NOMO-1 treated with DMSO at 0.1 percent for 48 hours (cell line): ENCODE measurements at regions not wholly inside any gene's neighbourhood (a gene's known extent, or its start where the extent isn't known, plus 50 kb on each side); places are given as distances from the start of the nearest gene placed in this dataset.
A peak's percentile ranks its signal among the peaks of the same experiment; 100 is the strongest.

Experiments
- DNase-seq: peaks from one replicate; lab custom pipeline; 2025; ENCODE audit not compliant: unreplicated experiment; lab: John Stamatoyannopoulos, UW

DNA sequence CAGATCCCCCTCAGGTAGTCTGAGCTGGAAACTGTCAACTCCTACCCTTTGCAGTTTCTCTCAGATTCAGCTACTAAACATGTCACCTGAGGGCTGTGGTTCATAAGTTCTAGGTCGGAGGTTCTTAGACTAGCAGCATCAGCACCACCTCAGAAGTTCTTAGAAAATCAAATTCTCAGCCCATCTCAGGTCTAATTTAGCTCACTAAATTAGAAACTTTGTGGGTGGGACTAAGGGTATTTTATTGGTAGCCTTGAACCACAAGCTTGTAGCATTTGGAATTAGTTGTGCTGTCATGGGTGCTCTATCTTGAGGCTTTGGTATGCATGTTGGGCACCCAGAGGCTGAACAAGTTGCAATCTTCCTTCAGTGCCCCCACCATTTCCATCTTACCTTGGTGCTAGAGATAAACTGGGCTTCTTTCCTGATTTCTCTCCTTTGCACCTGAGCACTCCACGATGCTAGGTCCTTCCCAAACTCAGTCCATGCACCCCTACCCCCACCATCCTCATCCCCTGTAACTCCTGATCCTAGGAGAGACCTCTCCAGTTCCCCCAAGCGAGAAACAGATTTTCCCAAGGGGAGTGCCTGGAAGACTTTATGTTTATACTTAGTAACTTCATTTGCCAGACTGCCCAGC is 54.2 kb downstream of the S1PR1 start:
- DNase-seq: no peak

DNA sequence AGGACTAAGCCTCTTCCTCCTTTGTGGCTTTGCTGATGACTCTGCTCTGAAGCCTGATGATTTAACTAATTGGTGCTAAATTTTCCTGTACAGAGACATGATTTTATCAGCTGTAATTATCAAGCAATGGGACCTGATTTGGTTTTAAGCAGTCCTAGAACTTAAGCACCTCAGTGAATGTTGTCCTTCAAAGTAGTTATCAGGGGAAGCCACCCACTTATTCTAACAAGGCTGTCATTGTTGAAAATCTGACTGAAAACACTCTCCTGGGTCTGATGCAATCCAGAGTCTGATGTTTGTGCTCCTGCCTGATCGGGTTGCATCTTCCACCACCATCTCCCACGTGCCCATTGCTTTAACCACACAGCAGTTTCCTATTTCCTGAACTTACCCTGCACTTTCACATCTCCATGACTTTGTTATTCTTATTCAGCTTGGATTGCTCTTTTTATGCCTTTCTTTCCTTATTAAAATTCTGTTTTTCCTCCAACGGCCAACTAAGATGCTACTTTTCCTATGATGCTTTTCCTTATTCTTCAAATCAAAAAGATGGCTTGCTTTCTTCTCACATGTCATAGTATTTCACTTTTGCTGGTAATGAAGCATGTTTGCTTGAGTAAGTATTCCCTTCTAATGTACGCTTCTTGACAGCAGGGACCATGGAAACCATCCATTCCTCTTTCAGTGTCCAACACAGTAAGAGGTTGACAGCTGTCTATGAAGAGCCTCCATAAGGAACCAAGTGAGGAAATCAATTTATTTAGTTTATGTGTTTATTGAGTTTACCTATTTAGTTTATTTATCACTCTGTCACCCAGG is 55.0 kb downstream of the S1PR1 start:
- DNase-seq: peak; percentile 94

DNA sequence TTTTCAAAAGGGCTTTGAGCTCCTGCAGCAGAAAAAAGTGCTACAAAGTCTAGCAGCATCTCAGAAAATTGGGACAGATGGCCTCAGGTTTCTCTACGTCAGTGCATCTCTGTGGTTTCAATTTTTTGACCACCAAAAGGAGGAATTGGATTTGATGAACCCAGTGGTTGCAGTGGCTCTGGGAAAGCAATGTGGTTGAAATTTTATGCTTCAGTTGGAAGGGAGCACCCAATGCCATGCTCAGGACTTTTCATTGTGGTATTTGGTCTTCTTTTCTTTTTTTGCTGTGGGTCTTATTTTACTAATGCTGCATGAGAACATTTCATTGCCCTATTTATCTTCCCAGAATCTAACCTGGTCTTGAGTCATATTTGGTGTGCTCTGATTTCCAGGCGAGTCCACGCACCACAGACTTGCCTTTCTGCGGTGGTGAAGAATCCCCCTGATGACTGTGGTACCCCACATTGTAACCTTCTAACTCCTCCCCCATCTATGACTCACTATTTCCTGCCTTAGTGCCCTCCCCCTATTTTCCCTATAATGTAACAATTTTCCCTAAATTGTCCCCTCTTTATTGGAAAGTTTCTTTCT is 56.7 kb downstream of the S1PR1 start:
- DNase-seq: peak; percentile 36

DNA sequence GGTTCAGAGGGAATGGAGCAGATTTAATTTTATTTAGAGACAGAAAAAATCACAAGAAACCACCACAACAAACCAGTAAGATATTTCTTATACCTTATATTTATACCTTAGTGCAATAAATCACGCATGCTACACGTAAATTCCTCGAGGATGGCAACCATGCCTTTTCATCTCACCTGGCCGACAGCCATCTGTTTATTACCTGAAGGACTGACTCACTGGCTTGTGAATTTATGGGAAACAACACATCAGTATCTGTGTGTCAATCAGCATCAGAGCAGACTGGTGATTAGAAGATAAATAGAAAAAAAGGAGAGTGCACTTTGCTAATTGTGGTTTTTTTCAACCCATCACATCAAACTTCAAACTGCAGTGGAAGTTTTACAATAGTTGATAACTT is 58.4 kb downstream of the S1PR1 start:
- no peak for DNase-seq

DNA sequence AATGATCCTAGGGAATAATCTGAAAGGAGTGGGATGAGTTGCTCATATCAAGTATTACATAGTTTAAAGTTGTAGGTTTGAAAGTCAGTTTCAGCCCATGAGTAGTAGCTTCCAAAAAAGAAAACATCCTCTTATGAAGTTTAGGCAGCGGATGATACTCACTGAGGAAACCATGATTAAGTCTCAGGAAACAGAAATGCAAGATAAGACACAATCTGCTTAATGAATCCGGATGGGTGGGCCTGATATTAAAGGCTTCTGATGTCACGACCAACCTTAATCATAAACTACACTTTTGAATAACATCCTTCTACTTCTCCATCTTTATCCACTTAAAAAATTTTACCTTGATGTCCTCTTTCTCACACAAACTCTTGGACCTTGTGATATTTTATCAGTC is 61.8 kb downstream of the S1PR1 start:
- DNase-seq: no peak

DNA sequence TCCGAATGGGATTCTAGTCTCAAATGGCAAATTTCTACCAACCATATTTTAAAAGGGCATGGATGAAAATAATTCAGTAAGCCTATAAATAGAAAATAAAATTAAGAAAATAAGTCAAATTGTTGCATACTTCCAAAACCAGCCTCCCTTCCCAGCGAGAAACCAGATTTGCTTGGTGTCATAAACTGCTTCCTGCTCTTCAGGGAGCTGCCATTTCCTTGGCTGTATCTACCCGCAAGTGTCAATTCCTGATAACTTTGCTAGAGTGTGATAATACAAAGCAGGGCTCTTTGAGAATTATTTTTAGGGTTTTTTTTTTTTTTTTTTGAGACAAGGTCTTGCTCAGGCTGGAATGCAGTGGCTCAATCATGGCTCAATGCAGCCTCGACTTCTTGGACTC is 62.3 kb downstream of the S1PR1 start:
- no peak for DNase-seq

DNA sequence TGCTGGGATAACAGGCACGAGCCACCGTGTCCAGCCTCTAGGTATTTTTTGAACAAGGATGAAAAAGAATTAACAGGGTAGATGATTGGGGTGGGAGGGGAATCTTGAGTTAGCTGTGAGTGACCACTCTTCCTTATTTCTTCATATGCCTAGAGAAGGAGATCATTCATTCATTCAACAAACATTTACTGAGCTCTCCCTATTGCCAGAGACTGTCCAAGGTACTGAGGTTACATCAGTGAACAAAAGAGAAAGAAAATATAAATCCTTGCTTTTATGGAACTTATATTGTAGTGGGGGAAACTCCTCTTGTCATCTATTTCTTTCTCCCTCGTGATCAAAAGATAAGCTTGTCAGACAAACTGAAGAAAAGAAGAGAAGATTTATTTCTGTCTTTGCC is 62.9 kb downstream of the S1PR1 start:
- DNase-seq: no peak

DNA sequence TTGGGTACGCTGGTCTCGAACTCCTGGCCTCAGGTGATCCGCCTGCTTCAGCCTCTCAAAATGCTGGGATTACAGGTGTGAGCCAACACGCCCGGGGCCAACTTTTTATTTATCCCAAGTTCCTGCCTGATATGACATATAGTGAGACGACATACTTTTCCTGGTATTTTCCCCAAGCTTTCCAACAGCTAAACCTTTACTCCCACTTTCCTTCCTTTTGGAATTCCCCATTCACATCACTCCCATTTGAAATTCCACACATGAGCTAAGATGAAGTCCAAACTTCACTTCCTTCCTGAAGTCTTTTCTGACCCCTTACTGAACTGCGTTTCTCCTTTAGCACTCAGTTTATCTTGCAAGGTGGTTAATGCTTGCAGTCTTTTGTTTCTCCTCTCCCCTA is 64.1 kb downstream of the S1PR1 start:
- no peak for DNase-seq

DNA sequence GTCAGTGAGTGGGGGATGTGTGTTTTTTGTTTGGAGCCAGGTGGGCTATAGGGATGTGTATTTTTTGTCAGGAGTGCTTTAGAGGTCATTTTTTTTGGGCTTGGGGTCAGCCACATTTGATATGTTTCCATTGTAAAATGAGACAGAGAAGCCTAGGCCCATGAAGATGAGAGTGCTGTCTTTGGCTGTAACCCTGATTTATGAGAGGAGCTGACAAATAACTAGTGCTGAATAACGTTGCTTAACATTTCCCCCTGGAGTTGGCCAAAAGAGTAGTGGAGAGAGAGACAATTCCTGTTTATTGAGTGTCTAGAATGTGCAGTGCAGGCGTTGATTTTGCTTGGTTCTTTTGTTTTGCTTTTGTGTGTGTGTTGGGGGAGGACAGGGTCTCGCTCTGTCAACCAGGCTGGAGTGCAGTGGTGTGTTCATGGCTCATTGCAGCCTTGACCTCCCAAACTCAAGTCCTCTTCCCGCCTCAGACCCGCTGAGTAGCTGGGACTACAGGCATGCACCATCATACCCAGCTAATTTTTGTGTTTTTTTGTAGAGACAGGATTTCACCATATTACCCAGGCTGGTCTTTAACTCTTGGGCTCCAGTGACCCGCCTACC is 64.7 kb downstream of the S1PR1 start:
- no peak for DNase-seq

DNA sequence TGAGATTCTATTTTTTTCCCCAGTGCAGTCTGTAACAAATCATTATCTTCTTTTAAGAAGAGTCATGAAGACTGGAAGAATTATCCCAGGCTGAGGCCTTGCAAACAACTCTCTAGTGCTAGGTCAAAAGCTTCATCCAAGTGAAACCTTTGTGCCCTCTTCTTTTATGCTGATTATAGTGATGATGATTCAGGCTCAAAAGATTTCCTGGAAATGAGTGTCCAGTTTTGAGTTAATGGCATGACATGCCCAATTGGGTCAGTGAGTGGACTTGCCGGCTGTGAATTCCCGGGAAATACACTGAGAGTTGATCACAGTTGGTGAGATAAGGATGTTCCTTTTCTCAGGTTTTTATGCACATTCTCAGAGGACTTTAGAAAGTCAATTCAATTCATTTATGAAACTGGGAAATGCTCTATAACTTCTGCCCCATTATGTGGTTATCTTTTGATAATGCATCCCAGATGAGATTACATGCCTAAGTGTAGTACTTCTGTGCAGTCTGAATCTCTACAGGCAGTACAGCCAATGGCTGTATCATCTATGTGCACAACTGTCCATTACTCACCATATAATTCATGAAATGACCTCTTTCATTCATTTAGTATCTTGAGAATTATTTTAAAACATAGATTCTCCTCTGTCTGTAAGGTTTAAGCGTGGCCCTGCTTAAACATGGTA is 66.2 kb downstream of the S1PR1 start:
- no peak for DNase-seq

DNA sequence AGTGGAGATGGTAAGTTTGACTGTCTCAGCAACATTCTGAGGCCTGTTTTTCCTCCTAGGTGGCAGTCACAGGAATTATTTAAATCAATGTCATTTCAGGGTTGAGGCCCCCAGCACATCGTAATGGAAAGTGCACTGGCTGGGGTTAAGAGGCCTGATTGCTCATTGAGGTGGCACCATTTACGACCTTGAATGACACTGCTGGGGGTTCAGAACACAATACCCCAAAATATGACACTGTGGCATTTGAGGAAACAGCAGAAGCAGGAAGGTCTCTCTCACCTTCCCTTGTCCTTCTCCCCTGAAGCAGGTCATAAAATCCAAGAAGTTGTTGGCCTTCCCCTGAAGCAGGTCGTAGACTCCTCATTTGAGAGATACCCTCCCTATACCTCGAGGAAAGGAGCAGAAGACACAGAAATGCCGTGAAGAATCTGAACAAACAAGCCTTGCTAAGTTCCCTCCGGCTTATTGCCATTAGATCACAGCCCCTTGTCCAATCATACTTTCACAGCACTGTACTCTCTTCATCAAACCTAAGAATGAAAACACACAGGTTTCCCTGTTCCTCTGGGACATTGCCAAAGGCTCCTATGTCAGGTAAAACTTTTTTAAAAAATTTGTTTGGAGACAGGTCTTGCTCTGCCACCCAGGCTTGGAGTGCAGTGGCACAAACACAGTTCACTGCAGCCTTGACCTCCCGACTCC is 71.3 kb downstream of the S1PR1 start:
- DNase-seq: no peak

DNA sequence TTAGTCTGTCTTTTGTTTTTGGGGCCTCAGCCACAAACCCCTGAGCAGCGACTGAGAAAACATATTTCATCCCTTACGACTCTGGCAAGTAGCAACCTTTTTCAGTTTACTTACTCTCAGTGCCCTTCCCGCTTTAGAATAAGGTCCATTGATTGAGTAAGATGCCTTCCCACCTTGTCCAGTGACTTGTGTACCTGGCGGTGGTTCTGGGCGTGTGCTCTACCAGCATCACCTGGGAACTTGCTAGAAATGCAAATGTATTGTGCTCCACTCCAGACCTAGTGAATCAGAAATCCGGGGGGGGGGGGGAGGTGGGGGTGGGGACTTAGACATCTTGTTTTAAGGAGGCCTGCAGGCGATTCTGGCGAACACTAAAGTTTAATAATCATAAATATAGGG is 72.1 kb downstream of the S1PR1 start:
- DNase-seq: no peak

DNA sequence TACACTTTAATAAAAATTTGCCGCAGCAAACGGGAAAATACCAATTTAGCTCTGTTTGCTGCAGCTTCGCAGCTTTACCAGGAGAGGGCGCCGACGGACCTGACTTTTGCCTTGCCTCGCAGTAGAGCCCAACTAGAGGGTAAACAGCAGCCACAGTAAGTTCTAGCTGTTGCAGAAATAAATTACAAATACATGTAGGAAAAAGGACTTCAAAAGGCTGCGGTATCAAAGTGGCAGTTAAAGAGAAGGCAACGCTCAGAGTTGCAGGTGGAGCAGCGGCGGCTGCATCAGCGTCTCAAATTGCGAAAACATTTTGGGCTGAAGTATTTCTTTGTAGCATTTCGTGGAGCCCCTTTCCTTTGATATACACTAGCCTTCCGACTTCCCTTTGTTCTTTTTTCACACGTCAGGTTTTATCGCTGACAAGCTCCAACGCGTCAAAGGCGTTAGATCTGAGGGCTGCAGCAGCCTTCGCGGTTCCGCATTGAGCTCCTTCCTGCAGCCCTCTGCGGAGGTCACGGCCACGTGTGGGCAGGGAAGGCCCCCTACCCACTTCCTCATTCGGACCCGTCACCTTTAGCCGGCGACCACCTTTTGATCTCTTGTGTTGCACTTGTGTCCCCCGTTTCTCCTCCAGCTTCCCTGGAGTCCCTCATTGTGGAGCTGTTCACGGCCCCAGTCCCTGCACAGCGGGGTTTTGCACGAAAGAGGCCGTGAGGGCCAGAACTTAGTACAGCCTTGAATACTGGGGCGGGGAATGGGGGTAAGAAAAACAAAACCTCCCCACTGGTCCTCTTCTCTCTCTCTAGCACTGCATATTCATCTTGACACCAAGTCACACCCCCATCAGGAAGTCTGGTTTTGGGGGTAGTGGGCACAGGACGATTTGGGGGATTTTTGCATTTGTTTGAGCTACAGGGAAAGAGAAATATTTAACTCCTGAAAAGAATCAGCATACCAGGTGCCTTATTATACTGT is 72.8 kb downstream of the S1PR1 start:
- DNase-seq: peak; percentile 65

DNA sequence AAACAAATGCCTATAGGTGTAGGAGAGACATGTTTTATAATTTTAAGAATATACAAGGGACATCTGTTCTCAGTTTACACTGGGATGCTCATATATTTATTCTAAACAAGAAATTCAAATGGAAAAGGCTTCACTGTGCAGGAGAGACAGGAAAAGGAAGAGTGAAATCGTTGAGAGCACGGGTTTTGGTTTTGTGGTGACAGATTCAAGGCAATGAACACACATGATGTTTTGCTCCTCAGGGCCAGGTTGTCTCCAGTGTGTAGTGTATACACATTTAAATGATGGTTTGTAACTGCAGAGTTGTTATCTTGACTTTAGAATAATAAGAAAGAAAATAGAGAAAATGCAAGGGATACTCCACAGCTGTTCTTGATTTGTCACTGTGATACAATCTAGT is 73.7 kb downstream of the S1PR1 start:
- DNase-seq: no peak

DNA sequence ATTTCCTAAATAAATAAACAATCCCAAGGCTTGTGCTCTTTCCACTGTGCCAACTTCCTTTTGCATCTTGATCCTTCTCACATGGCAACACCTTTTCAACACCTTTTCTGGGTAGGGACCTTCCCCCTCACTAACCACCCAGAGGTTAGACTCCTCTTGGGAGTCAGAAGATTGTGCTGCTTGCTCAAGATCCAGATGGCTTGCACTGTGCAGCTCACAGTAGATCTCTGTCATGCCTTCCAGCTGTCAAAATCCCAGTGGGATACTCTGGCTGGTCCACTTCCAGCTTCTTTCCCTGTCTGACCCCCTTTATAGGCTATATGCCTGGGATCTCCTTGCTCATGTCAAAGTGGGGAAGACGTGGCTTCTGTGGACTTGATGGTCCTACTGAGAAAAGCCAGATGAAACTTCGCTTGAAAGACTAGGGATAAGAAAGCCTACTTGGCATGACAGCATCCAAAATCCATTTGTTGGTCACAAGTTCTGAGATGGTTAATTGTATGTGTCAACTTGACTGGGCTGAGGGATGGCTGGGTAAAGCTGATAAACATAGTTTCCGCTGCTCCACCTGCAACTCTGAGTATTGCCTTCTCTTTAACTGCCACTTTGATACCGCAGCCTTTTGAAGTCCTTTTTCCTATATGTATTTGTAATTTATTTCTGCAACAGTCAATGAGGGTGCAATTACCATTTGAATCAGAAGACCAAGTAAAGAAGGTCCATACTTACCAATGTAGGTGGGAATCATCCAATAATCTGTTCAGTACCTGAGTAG is 74.5 kb downstream of the S1PR1 start:
- DNase-seq: no peak

DNA sequence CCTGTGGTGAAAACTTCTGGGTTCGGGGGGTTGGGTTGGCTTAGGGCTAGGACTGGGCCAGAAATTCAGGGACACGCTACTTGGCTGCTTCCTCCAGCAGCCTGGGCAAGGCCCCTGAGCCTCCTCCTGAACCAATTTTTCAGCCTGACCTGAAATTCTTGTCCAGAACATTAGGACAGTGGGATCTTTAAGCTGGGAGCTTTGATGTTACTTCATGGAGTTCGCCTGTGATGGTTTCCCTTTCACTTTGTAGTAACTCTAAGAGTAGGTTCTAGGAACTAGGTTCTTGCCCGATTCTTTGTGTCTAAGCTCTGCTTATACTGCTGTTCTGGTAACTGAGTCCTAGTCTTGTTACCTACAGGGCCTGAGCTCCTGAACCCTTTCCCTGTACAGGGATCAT is 75.3 kb downstream of the S1PR1 start:
- DNase-seq: no peak

DNA sequence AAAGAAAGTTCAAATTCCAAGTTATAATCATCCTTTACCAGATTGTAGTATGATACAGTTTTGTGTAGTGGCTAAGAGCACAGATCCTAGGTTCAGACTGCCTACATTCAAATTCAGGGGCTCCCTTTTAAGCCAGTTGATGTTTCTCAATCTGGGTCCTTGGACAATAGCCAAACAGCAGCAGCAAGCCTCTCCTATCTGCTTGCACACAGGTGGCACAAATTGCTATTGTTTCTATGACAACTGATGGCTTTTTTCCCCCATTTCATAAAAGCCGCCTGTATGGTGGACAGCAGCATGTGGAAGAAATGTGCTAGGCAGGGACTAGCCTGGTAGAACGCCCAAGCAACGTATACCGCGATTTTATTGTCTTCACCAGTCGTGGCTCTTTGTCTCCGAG is 76.5 kb downstream of the S1PR1 start:
- DNase-seq: no peak

DNA sequence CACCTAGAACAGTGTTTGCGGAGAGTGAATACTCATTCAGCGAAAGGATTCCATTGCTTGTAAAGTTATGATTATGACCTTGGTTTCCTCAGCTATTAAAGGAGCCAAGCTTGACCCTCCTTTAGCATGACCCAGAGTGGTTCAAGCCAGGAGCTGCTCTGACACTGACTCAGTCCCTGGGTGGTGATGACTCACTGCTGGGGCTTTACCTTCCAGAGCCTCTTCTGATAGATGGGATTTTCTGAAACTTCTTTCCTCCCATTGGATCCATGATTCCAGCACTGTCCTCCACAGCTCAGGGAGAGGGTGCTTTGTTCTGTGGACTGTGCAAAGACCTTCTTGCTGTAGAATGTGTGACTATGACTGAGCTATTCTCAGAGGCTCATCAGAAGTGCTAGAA is 77.4 kb downstream of the S1PR1 start:
- DNase-seq: no peak

DNA sequence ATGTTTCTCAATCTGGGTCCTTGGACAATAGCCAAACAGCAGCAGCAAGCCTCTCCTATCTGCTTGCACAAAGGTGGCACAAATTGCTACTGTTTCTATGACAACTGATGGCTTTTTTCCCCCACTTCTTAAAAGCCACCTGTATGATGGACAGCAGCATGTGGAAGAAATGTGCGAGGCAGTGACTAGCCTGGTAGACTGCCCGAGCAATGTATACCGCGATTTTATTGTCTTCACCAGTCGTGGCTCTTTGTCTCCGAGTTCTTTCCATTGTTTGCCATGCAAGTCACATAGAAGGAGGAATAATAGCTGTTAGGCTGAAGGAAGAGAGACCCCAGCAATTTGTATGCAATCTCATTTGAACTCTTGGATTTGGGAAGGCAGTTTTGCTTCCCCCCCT is 79.4 kb downstream of the S1PR1 start:
- no peak for DNase-seq
